Chondrocyte (in vitro differentiated cells): ENCODE measurements at regions not wholly inside any gene's neighbourhood (a gene's known extent, or its start where the extent isn't known, plus 50 kb on each side); places are given as distances from the start of the nearest gene placed in this dataset.

ENCODE experiments used
- DNase-seq: peaks from one replicate; pipeline ENCODE4 v3.0.0; 2021; ENCODE audit warnings: mixed read lengths, low spot score
- H3K27ac Mint-ChIP-seq: one replicate; pipeline ENCODE4 v1.8.0; 2021; ENCODE audit warnings: mild to moderate bottlenecking, moderate library complexity, mixed read lengths; ENCODE audit not compliant: unreplicated experiment
- H3K27me3 Mint-ChIP-seq: 2 replicates; pipeline ENCODE4 v1.8.0; 2021; ENCODE audit warnings: low read depth, mixed read lengths
- H3K36me3 Mint-ChIP-seq: 2 replicates; pipeline ENCODE4 v1.8.0; 2021; ENCODE audit warnings: low read depth, mixed read lengths
- H3K4me1 Mint-ChIP-seq: 2 replicates; pipeline ENCODE4 v1.8.0; 2021; ENCODE audit warnings: low read depth, mild to moderate bottlenecking, mixed read lengths
- H3K4me3 Mint-ChIP-seq: one replicate; pipeline ENCODE4 v1.8.0; 2021; ENCODE audit warnings: mild to moderate bottlenecking, moderate library complexity, mixed read lengths; ENCODE audit not compliant: unreplicated experiment
- H3K9me3 Mint-ChIP-seq: 2 replicates; pipeline ENCODE4 v1.8.0; 2021; ENCODE audit warnings: low read depth, mixed read lengths
- CTCF ChIP-seq: fragments of 200-600 bp; sonication (generic); IDR thresholded peaks from 2 replicates; pipeline ENCODE4 v1.5.0; 2021; ENCODE audit warnings: antibody characterized with exemption, mild to moderate bottlenecking, moderate library complexity

- Mint-ChIP-seq H3K36me3 (no peaks in the 10 kb centered on the region), H3K4me1 (peaks cover 4% of the 10 kb centered on the region), H3K9me3 (peaks cover 7% of the 10 kb centered on the region)
Observed at GRCh38 chrX:65610481-65610880, 57.0 kb upstream of the MSN start.

GRCh38 chrX:65610040-65610439, 57.4 kb upstream of the MSN start:
- DNase-seq: no peak
- no peak for TF ChIP-seq CTCF
- Mint-ChIP-seq H3K9me3 (peaks cover 10% of the 10 kb centered on the region), H3K27ac (no peak overlapping the region), H3K4me1 (peaks cover 4% of the 10 kb centered on the region), H3K27me3 (no peaks in the 10 kb centered on the region), H3K4me3 (no peak overlapping the region), H3K36me3 (no peaks in the 10 kb centered on the region)

More at GRCh38 chrX:65610481-65610880, 57.0 kb upstream of the MSN start:
- Mint-ChIP-seq H3K4me3 (no peak overlapping the region), H3K27ac (no peak overlapping the region), H3K27me3 (no peaks in the 10 kb centered on the region)
- DNase-seq: no peak
- TF ChIP-seq CTCF: no peak

- H3K27me3 Mint-ChIP-seq: no peaks in the 10 kb centered on the region
- H3K27ac Mint-ChIP-seq: no peak overlapping the region
- peaks cover 12% of the 10 kb centered on the region for H3K9me3 Mint-ChIP-seq
- no peaks in the 10 kb centered on the region for H3K36me3 Mint-ChIP-seq
- no peak for TF ChIP-seq CTCF
- no peak overlapping the region for H3K4me3 Mint-ChIP-seq
- DNase-seq: no peak
- H3K4me1 Mint-ChIP-seq: peaks cover 4% of the 10 kb centered on the region
Observed at GRCh38 chrX:65609237-65609636, 58.2 kb upstream of the MSN start.

GRCh38 chrX:65608026-65608425, 59.4 kb upstream of the MSN start:
- Mint-ChIP-seq H3K9me3 (peaks cover 16% of the 10 kb centered on the region), H3K4me1 (peaks cover 4% of the 10 kb centered on the region), H3K27me3 (no peaks in the 10 kb centered on the region), H3K4me3 (no peak overlapping the region), H3K27ac (no peak overlapping the region), H3K36me3 (no peaks in the 10 kb centered on the region)
- TF ChIP-seq CTCF: no peak
- no peak for DNase-seq

- Mint-ChIP-seq H3K4me3 (no peak overlapping the region), H3K36me3 (no peaks in the 10 kb centered on the region), H3K4me1 (peaks cover 7% of the 10 kb centered on the region), H3K27me3 (no peaks in the 10 kb centered on the region), H3K9me3 (peaks cover 16% of the 10 kb centered on the region), H3K27ac (no peak overlapping the region)
- no peak for DNase-seq
- no peak for TF ChIP-seq CTCF
Observed at GRCh38 chrX:65607070-65607742, 60.2 kb upstream of the MSN start.
